NCI-H2196 (cell line): ENCODE measurements at regions not wholly inside any gene's neighbourhood (a gene's known extent, or its start where the extent isn't known, plus 50 kb on each side); places are given as distances from the start of the nearest gene placed in this dataset.

Experiments used
- DNase-seq: peaks from one replicate; lab custom pipeline; 2025; ENCODE audit not compliant: unreplicated experiment; lab: John Stamatoyannopoulos, UW

DNA sequence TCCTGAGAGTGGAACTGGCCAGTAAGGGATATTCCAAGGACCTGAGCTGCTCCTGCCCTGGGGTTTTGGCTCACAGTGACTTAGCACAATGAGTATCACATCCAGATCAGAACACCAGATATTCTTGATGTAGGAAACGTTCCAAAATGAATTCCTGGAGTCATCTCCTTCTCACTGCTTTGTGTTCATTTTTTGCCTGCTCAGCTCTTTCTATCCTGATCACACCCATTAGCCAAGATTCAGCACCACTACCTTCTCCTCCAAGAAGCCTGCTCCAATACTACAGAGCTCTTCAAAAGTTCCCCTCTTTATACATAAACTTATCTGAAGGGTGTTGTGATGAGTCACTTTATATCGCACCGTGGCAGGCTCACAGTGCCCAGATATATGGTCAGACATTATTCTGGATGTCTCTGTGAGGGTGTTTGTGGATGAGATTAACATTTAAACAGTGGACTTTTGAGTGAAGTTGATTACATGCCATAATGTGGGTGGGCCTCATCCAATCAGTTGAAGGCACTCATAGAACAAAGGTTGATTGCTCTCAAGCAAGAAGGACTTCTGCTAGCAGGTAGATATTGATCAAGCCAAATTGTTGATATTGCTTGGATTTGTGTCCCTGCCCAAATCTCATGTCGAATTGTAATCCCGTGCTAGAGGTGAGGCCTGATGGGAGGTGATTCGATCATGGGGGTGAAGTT lies 1155.2 kb upstream of the AUTS2 start:
- DNase-seq = no peak

GRCh38 chr7:68444042-68444441 lies 1154.2 kb upstream of the AUTS2 start:
- no peak for DNase-seq

- no peak for DNase-seq
Observed at GRCh38 chr7:68444956-68445355, 1153.3 kb upstream of the AUTS2 start.

DNA sequence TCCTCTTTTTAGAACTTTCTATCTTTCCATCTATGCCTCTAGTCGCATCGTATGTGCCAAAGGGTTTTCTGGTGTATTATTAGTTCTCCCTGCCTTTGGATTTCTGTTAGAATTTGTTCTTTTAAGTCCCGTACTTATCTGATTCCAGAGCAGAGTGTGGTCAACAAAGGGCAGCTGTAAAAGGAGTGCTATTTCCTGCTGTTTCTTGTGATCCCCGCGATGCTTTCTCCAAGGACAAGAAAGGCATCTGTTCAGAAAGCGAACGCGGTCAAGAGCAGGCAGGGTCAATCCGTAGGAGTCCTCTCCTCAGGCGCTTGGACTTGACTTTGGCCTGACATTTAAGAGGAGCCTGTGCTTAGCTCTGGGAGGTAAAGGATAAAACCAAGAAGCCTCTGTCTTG lies 1152.1 kb upstream of the AUTS2 start:
- DNase-seq = no peak

DNA sequence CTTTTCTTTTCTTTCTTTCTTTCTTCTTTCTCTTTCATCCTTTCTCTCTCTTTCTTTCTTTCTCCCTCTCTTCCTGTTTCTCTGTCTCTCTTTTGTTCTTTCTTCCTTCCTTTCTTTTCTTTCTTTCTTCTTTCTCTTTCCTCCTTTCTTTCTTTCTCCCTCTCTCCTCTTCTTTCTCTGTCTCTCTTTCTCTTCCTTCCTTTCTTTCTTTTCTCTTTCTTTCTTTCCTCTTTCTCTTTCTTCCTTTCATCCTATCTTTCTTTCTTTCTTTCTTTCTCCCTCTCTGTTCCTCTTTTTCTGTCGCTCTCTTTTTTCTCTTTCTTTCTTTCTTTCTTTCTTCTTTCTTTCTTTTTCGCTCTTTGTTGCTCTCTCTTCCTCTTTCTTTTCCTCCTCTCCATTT lies 1149.2 kb upstream of the AUTS2 start:
- no peak for DNase-seq

DNA sequence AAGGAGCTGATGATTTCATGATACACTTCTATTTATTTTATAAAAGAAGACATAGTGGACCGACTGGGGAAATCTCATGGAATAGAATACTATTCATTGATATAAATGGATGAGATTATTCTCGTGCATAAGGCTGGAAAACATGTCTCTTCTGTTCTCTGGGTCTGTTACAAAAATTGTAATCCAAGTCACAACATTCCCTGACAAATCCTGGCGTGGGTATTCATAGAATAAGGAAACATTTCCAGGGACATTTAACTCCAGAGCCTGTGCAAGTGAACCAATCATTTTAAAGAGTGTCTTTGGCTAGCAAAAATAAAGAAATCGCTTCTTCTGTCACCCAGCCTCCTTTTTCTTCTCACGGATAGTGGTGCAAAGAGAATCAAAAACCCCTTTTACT lies 1148.5 kb upstream of the AUTS2 start:
- DNase-seq = no peak

GRCh38 chr7:68454931-68455330 lies 1143.3 kb upstream of the AUTS2 start:
- no peak for DNase-seq

GRCh38 chr7:68456469-68456868 lies 1141.8 kb upstream of the AUTS2 start:
- no peak for DNase-seq

DNA sequence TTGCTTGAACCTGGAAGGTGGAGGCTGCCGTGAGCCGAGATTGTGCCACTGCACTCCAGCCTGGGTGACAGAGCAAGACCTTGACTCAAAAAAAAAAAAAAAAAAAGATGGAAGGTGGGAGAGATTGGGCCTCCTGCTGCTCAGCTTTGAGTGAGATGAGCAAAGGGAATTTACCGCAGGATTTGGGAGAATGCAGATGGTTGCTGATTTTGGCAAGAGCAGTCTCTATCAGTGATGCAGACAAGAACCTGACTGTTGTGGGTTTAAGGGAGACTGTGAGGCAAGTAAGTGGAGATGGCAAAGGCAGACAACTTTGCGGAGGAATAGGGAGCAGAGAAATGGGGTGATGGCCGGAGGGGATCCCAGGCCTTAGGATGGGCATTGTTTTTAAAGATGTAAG lies 1140.8 kb upstream of the AUTS2 start:
- DNase-seq = no peak

DNA sequence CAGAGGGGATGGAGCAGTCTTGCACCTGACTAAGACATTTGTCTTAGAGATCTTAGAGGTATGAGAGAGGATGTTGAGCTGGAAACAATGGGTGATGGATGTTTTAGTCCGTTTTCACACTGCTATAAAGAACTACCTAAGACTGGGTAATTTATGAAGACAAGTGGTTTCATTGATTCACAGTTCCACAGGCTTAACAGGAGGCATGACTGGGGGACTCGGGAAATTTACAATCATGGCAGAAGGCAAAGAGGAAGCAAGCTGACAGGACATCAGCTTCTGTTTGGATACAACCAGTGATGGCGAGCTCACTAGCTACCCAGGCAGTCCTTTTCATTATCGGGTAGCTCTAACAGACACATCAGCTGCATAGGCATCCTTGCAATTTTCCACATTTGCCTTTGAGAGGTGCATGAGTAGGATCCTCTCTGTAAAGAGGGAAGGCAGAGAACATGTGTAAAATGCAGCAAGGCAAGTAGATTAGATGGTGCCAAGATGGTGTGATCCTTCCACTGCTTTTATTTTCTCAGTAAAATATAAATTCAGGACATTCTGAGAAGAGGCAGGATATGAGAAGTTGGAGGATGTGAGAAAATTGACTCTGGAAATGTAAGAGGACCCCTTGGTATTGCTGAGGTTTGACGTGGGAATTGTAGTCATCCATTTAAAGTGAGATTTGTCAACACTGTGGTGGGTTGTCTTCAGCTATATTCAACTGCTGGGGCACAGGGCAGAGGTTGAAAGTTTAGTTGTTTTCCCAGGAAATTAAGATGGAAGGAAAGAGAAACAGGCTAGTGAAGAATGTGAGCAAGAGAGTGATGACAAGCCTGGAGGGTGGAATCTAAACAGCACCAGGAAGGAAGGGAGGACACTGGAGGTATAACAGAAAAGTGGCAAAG lies 1140.0 kb upstream of the AUTS2 start:
- no peak for DNase-seq

DNA sequence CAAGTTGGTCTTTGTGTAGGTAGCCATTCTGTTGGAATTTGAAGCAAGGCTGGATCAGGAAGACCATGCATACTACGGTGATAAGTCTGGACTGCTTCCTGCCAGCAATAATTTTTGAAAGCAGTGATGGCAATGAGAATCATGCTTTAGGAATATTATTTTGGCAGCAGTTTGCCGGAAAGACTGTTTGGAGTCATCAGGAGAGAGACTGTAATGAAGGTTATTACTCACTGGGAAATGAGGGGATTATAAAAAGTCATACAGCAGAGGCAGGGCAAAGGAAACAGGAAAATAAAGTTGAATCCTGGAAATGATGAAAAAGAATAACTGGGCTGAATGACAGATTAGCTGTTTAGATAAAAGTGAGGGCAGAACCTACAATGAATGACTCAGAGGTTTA lies 1136.8 kb upstream of the AUTS2 start:
- no peak for DNase-seq

DNA sequence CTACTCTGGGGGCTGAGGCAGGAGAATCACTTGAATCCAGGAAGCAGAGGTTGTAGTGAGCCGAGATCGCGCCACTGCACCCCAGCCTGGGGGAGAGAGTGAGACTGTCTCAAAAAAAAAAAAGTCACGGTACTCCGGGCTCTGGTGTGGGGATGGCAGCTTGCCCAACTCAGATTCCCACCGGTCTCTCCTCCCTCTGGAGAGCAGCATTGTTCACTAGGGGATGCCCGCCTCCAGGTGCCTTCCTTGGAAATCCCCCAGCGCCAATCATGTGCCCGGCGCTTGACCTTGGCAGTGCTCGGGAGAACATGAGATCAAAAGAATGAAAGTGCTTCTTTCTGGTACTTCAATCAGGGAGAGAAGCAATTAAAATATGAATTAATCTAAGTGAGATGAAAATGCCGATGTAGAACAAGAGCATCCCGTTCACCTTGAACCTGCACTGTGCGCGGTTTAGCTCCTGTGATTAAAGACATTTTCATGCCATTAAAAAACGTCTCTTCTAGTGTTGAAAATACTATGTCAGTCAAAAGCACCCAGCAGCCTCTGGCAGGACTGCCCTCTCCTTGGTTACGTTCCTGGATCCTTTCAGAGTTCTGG lies 1127.3 kb upstream of the AUTS2 start:
- no peak for DNase-seq

DNA sequence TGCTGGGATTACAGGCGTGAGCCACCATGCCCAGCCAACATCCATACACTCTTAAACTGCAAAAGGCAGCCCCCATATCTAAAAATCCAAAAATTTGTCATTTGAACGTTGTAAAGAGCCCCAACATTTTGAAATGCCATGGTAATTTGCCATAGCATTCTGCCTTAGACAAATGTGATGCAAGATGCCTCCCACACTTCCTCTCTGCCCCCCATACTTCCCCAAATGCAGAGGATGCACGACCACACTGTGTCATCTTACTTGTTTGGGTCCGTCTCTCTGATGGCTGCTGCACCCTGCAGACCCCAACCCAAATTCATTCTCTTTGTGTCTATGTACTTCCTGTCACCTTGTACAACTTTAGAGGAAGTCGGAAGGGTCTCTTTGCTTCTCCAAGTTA lies 1125.6 kb upstream of the AUTS2 start:
- no peak for DNase-seq

DNA sequence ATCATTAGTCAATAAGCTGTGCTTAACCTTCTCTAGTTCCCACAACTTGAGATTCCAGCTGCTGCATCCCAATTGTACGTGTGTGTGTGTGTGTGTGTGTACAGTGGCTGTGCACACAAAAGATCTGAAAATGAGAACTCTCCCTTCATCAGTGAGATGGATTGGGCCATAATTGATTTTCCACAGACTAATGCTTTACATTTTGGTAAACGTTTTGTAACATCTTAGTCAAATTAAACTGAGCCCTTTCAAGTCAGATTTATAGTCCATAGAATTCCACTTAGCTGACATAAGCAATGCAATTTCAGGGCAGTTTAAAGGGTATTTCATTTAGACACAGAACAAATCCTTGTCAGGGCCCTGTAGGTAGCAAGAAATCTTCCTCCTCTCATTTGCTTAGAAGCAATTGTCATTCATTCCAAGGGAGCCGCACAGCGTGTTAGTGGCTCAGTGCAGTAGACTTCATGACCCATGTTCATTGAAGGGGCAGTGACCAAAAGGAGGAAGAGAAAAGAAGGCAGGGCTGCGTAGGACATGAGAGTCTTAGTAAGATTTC lies 1123.5 kb upstream of the AUTS2 start:
- DNase-seq = no peak

- DNase-seq = no peak
Observed at GRCh38 chr7:68476966-68477365, 1121.3 kb upstream of the AUTS2 start.

DNA sequence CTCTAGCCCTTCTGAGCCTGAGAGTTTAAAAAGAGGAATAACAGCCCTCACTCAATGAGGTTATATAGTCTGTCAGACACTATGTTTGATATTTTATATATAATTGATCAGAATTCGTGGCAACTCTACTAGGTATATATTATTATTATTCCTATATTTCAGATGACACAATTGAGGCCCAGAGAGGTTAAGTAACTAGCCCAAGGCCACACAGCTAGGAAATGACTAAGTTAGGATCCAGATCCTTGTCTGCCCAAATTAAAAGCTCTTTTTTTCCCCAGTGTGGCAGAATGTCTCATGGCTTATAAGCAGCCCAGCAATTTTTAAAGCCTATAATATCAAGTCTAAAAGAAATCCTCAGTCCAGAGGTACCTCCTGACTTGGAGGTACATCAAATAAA lies 1119.9 kb upstream of the AUTS2 start:
- DNase-seq = no peak

DNA sequence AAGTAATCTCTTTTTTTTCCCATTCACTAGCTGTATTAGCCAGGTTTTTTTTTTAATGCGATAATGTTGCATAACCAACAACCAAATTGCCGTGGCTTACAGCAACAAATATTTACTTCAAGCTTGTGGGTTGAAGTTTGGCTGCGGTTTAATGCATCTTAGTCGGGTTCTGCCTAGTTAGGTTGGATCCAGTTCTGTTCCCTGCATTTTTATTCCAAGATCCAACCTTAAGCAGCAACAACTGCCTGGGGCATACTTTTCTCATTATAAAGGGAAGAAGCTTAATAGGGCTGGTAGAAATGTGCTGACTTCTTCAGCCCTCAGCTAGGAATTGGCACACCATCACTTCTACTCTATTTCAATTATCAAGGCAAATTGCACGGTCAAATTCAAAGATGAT lies 1115.5 kb upstream of the AUTS2 start:
- no peak for DNase-seq

GRCh38 chr7:68484731-68485130 lies 1113.5 kb upstream of the AUTS2 start:
- DNase-seq = no peak

DNA sequence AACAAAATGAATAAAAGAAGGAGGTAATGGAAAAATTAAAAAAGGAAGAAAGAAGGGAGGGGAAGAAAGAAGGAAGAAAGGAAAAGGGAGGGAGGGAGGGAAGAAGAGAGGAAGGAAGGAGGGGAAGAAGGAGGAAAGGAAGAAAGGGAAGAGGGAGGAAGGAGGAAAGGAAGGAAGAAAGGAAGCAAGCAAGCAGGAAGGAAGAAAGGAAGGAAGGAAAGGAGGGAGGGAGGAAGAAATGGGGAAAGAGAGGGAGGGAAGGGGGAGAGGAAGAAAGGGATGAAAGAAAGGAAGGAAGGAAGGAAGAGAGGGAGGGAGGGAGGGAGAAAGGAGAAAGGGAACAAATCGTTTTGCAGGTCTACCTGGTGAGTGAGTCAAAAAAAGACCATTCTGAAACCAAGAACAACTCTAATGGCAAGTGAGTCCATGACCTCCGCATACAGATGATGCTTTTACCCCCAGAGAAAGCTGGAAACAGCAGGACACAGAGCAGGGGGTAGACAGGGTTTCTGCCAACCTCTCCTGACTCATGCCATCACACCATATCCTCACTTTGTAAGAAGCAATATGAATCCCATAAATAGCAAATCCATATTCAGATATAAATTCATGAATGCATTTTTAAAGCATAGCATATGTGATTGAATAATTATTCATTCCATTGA lies 1112.9 kb upstream of the AUTS2 start:
- DNase-seq = no peak

- DNase-seq = no peak
Observed at GRCh38 chr7:68488341-68489060, 1109.8 kb upstream of the AUTS2 start.
